T47D (cell line): ENCODE measurements at regions not wholly inside any gene's neighbourhood (a gene's known extent, or its start where the extent isn't known, plus 50 kb on each side); places are given as distances from the start of the nearest gene placed in this dataset.

ENCODE experiments used
- DNase-seq, 2 experiments: peaks; one replicate each; pipeline versions ENCODE4 v3.0.0 to v3.0.0-alpha.2; 2011 to 2012; ENCODE audit warnings: low read depth in 1 of 2, low spot score in 1 of 2
- JUND ChIP-seq: IDR thresholded peaks from 2 replicates; pipeline ENCODE4 v1.6.1; 2012; ENCODE audit warnings: low read depth
- in situ Hi-C: cut with HindIII; loops from 2 replicates; pipeline ENCODE4 v1.10.0; 2016; ENCODE audit warnings: low sequenced_read_pairs, low pct_unique_long_range_greater_than_20kb

DNA sequence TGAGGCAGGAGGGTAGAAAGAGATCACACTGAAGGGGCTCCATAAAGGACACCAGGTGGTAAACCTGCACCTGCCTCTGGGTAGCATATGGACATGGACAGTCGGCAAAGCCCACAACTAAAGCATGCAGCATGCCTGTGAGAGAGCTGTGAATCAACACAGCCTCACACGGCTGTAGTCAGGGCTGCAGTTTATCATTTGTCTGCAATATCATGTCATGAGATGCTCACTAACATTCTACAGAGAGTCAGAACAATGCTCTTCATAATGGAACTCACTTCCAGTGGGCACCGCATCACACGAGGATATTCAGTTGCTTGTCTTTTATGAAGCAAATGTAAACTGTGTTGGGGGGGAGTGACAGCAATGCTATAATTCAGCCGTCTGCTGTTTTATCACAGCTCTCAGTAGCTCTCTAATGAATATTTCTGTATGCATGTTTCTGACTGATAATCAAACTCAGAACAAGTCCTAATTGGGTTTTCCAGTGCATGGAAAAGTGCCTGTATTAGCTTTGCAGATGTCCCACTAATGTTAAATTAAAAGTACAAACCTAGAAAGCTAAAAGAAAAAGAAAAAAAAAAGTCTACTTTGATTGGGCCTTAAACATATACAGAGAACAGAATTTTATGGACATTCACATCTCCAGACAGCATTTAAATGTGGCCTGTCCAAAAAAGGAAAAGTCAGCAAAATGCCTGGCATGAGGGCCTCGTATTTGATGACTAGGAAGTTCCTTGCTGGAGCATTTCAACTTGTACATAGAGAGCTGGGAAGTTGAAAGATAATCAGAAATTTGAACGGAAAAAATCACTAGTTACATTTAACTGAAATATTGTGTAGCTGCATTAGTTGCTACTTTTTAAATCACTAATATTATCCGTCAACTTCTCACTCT lies 406.1 kb upstream of the SOX11 start:
- no peak for TF ChIP-seq JUND
- in situ Hi-C loops: no loop called here
- no peak for DNase-seq

DNA sequence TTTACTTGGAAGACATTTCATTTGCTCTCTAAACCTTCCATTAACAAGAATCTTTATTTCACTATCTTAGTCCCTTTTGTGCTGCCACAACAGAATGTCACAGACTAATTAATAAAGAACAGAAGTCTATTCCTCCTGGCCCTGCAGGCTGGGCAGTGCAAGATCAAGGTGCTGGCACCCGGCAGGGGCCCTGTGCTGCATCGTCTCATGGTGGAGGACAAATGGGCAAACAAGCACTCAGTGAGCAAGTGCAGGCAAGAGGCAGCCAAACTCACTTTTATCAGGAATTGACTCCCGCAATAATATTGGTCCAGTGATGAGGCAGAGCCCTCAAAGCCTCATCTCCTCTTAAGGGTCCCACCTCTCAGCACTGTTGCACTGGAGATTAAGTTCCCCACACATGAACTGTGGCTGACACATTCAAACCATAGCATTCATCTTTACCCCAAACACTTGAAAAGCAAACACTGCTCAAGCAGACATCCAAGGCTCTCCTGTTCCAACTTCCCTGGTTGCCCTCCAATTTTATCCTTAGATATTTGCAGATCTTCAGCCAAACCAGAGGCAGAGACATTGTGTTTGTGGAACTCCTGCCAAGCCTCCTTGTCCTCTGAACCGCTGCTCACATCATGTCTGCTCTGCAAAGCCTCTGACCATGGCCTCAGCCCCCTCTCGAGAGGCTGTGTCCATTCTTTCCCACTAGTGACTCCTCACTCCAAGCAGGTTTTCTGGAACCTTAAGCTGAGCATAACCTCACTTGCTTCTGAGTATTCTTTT lies 404.4 kb upstream of the SOX11 start:
- in situ Hi-C loops: no loop called here
- no peak for DNase-seq
- no peak for TF ChIP-seq JUND

DNA sequence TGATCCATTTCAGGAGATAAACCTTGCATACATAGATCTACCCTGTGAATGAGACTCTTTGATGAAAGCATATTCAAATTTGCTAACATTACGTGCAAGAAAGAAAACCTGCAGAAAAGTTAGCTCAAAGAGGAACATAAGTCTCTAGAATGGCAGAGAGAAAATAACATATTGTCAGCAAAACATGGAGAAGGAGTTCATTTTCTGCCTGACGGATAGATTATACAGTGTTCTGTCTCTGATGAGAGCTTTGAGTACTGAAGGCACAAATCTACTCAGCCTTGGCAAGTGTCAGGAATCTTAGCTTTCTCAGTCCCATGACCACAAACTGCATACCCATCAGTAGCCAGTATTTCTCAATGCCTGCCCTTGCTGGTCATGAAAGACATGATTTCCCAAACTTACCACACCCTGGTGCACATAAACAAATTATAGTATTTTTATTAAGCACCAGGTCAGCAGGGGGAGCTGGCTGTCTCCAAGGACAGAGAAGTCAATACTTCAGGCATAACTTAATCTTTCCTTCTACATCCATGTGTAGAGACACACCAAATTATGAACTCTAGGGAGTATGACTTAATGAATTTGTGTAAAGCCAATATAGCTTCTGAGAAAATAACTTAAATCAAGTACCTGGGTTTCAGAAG lies 401.2 kb upstream of the SOX11 start:
- no peak for DNase-seq
- no peak for TF ChIP-seq JUND
- in situ Hi-C loops: no loop called here

- no peak for TF ChIP-seq JUND
- no peak for DNase-seq
- in situ Hi-C loops: no loop called here
Measured at GRCh38 chr2:5304640-5305039, 387.5 kb upstream of the SOX11 start.

GRCh38 chr2:5315041-5315440 lies 377.1 kb upstream of the SOX11 start:
- no peak for DNase-seq
- no peak for TF ChIP-seq JUND
- in situ Hi-C loops: no loop called here

- DNase-seq: no peak
- TF ChIP-seq JUND: no peak
- in situ Hi-C loops: no loop called here
Measured at GRCh38 chr2:5315512-5315911, 376.7 kb upstream of the SOX11 start.

DNA sequence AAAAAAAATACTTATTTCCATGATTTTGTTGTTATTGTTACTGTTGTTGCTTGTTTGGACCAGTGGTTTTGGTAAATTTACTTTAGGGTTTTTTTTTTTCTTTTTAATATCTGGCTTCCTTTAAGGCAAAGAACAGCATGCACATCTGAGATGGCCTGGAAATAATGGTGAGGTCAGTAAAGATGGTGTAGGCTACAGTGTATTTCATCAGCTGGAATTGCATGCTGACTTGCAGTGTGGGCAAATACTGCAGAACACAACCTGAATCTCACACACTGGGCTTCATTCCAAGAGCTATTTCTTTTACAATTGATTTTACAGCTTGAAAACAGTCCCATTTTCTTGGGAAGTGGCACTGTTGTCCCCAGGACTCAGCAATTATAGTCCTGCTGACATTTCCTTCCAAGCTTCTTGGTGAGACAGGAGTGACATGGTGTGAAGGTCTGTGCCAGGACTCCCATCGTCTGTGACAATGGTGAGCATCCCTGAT lies 376.1 kb upstream of the SOX11 start:
- no peak for TF ChIP-seq JUND
- in situ Hi-C loops: no loop called here
- DNase-seq: no peak

DNA sequence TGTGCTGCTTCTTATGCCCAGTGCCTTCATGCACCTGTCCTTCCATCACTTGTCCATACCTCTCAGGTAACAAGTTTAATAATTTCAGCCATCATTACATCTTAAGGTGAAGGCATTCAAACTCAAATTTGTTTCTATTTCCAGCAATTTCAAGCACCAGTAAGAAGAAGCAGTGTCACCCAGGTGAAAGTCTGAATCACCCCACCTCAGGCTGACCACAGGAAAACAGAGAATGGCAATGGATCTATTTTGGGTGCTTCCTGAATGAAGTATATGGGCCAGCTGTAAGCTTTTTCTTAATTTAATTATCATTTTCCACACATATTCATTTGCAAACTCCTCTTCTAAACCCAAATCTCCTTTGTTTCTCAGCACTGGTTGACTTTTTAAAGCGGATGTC lies 372.7 kb upstream of the SOX11 start:
- DNase-seq: no peak
- no peak for TF ChIP-seq JUND
- in situ Hi-C loops: no loop called here

- no peak for TF ChIP-seq JUND
- DNase-seq: no peak
- in situ Hi-C loops: no loop called here
Measured at GRCh38 chr2:5322396-5322795, 369.8 kb upstream of the SOX11 start.

- DNase-seq: no peak
- TF ChIP-seq JUND: no peak
- in situ Hi-C loops: no loop called here
Measured at GRCh38 chr2:5325523-5325922, 366.7 kb upstream of the SOX11 start.

DNA sequence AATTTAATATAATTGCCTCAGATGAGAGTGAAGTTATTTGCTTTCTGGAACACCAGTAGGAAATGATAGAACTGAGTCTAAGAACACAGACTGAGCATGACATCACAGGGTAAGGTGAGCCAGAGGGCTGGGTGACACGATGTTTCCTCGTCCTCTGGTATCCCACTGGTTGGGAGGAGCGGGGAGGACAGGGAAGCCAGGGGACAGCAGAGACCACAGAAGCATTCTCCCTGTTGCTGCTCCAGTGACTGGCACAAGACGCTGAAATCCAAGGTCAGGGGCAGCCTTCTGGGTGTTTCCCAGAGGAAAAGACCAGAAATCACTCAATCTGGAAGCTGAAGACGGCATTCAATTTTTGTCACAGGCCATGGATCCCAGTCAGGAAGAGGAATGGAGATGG lies 363.4 kb upstream of the SOX11 start:
- no peak for DNase-seq

GRCh38 chr2:5329763-5330162 lies 362.4 kb upstream of the SOX11 start:
- no peak for DNase-seq
- in situ Hi-C loops: no loop called here
- no peak for TF ChIP-seq JUND

More for the DNA sequence above, 363.4 kb upstream of the SOX11 start:
- TF ChIP-seq JUND: no peak
- in situ Hi-C loops: no loop called here

DNA sequence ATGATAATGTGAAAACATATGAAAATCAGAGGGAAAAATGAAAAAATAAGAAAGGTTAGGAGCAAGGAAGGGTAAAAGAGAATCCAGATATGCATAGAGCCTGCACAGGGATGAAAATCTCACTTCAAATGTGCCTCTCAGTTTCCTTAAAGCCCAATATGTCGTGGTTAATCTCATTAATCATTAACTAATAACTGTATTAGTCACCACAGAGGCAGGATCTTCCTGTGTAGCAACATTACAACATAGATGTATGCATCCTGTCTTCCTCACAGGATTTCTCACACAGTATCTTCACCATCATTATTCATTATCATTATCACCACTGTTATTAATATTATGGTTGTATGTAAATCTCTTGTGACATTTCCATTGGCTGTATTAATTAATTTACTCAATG lies 361.2 kb upstream of the SOX11 start:
- in situ Hi-C loops: no loop called here
- no peak for TF ChIP-seq JUND
- DNase-seq: no peak
